ENCODE measurements at regions not wholly inside any gene's neighbourhood (a gene's known extent, or its start where the extent isn't known, plus 50 kb on each side); places are given as distances from the start of the nearest gene placed in this dataset.

GRCh38 chr22:48835364-48835763 lies 992.3 kb downstream of the BRD1 start:
- TF ChIP-seq CTCF (tag by site-specific recombination; IDR thresholded peaks at IDR 0.05) (no peak), ZBTB17 (tag by site-specific recombination; IDR thresholded peaks at IDR 0.05) (no peak), ZNF580 (tag by site-specific recombination; IDR thresholded peaks at IDR 0.05) (no peak), ZNF792 (tag by site-specific recombination; IDR thresholded peaks at IDR 0.05) (no peak), ZNF10 (tag by site-specific recombination; IDR thresholded peaks at IDR 0.05) (no peak), ZNF274 (IDR thresholded peaks at IDR 0.05; ENCODE audit: low read length) (no peak), ZNF274 (tag by site-specific recombination; IDR thresholded peaks at IDR 0.05; ENCODE audit: borderline replicate concordance) (no peak), ZNF785 (tag by site-specific recombination; IDR thresholded peaks at IDR 0.05) (no peak)
